Mesendoderm (in vitro differentiated cells): ENCODE measurements at regions not wholly inside any gene's neighbourhood (a gene's known extent, or its start where the extent isn't known, plus 50 kb on each side); places are given as distances from the start of the nearest gene placed in this dataset.

Experiments used
- DNase-seq: peaks from one replicate; pipeline ENCODE4 v3.0.0; 2013
- H2AK5ac ChIP-seq: 2 replicates; pipeline ENCODE4 v1.6.1; 2013; ENCODE audit warnings: low read length, inconsistent platforms
- H2BK120ac ChIP-seq: 2 replicates; pipeline ENCODE4 v1.6.1; 2013; ENCODE audit warnings: low read depth, mild to moderate bottlenecking, low read length, moderate library complexity, mixed read lengths
- H2BK15ac ChIP-seq: replicated peaks from 2 replicates; pipeline ENCODE4 v1.6.1; 2013; ENCODE audit warnings: low read depth, mild to moderate bottlenecking, moderate library complexity
- H2BK5ac ChIP-seq: 2 replicates; pipeline ENCODE4 v1.6.1; 2013; ENCODE audit warnings: low read length, inconsistent platforms
- H3K18ac ChIP-seq: 2 replicates; pipeline ENCODE4 v1.6.1; 2013; ENCODE audit warnings: mild to moderate bottlenecking, low read length, mixed read lengths
- H3K23ac ChIP-seq: one replicate; pipeline ENCODE4 v1.6.1; 2013; ENCODE audit warnings: low read length
- H3K27ac ChIP-seq: 2 replicates; pipeline ENCODE4 v1.5.1; 2013; ENCODE audit warnings: low read depth, mild to moderate bottlenecking, inconsistent platforms, low read length, moderate library complexity
- H3K27me3 ChIP-seq: 2 replicates; pipeline ENCODE4 v1.6.1; 2013; ENCODE audit warnings: low read length, control low read depth, mild to moderate bottlenecking, inconsistent platforms; ENCODE audit not compliant: insufficient read depth, poor library complexity
- H3K36me3 ChIP-seq: 2 replicates; pipeline ENCODE4 v1.6.1; 2013; ENCODE audit warnings: low read length, inconsistent platforms; ENCODE audit not compliant: control insufficient read depth, insufficient read depth
- H3K4ac ChIP-seq: one replicate; pipeline ENCODE4 v1.6.1; 2013; ENCODE audit warnings: low read depth, mild to moderate bottlenecking, low read length, moderate library complexity
- H3K4me1 ChIP-seq: 2 replicates; pipeline ENCODE4 v1.6.1; 2013; ENCODE audit warnings: low read depth, low read length, inconsistent platforms; ENCODE audit not compliant: control insufficient read depth
- H3K4me2 ChIP-seq: 2 replicates; pipeline ENCODE4 v1.6.1; 2013; ENCODE audit warnings: low read length
- H3K4me3 ChIP-seq: 2 replicates; pipeline ENCODE4 v1.5.1; 2013; ENCODE audit warnings: mild to moderate bottlenecking, low read length
- H3K56ac ChIP-seq: one replicate; pipeline ENCODE4 v1.6.1; 2013; ENCODE audit warnings: low read length
- H3K79me1 ChIP-seq: 2 replicates; pipeline ENCODE4 v1.6.1; 2013; ENCODE audit warnings: low read length, inconsistent platforms
- H3K79me2 ChIP-seq: 2 replicates; pipeline ENCODE4 v1.6.1; 2013; ENCODE audit warnings: mild to moderate bottlenecking, low read length; ENCODE audit not compliant: control insufficient read depth, insufficient read depth
- H3K9ac ChIP-seq: 2 replicates; pipeline ENCODE4 v1.6.1; 2013; ENCODE audit warnings: low read length, inconsistent platforms
- H4K5ac ChIP-seq: one replicate; pipeline ENCODE4 v1.6.1; 2013; ENCODE audit warnings: low read length
- H4K8ac ChIP-seq: one replicate; pipeline ENCODE4 v1.6.1; 2013; ENCODE audit warnings: low read depth, mild to moderate bottlenecking, control low read depth, low read length, moderate library complexity
- WGBS: extraction: QIAGEN DNeasy Blood & Tissue Kit; methylation state at CpG from one replicate; pipeline ENCODE4 v1.1.7; 2013; ENCODE audit warnings: low lambda C conversion rate, missing lambda C conversion rate; ENCODE audit not compliant: insufficient coverage; ENCODE audit errors: extremely low coverage; 5-methylcytosine and 5-hydroxymethylcytosine counted together

DNA sequence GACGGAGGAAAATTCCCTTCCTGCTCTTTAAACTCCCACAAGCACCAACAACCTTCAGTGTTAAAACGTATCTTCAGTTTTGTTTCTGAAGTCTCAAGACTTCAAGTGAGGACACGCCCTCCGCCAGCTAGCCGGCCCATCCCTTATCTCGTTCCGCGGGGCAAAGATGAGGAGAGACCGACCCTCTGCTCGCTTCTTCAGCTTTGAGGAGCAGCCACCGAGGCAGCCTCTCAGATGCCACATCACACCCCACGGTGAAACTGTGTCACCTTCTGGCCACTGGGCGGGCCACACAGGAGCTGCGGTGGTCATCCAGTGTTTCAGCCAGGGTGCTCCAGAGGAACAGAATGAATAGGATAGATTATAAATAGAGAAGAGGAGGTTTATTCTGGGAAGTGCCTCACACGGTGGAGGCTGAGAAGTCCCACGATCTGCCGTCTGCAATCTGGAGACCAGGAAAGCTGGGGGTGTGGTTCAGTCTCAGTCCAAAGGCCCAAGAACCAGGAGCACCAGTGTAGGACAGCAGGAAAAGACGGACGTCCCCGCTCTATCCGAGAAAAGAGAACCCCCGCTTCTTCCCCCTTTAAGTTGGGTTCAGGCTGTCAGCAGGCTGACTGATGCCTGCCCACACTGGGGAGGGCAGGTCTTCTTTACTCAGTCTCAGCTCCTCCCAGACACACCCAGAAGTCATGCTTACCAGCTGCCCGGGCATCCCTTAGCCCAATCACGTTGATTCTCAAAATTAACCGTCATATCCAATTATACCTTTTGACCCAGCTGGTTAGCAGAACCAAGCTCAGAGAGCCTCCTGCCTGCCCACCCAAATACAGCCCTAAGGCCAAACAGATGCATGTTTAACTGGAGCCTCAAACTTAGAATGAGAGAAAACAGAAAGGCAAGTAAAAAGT, 399.7 kb upstream of the ID2 start:
- no peak overlapping the region for H3K18ac ChIP-seq
- no peaks in the 10 kb centered on the region for H3K79me2 ChIP-seq
- no peak overlapping the region for H3K9ac ChIP-seq
- no peak overlapping the region for H3K4me2 ChIP-seq
- no peak overlapping the region for H2BK15ac ChIP-seq
- no peak overlapping the region for H3K4ac ChIP-seq
- H2BK5ac ChIP-seq = no peak overlapping the region
- no peak overlapping the region for H3K27ac ChIP-seq
- no peaks in the 10 kb centered on the region for H3K4me1 ChIP-seq
- H3K36me3 ChIP-seq = no peaks in the 10 kb centered on the region
- H2AK5ac ChIP-seq = no peak overlapping the region
- H4K8ac ChIP-seq = no peak overlapping the region
- no peak overlapping the region for H3K56ac ChIP-seq
- no peak overlapping the region for H3K4me3 ChIP-seq
- DNase-seq = no peak
- no CpG with 5 or more reads among the region's 25 CpGs for WGBS
- H2BK120ac ChIP-seq = no peak overlapping the region
- H3K27me3 ChIP-seq = no peaks in the 10 kb centered on the region
- H3K79me1 ChIP-seq = no peaks in the 10 kb centered on the region
- H3K23ac ChIP-seq = no peak overlapping the region
- no peak overlapping the region for H4K5ac ChIP-seq

GRCh38 chr2:8282858-8283252, 399.0 kb upstream of the ID2 start:
- Histone ChIP-seq H3K4ac (no peak overlapping the region), H4K8ac (no peak overlapping the region), H3K9ac (no peak overlapping the region), H2BK120ac (no peak overlapping the region), H2AK5ac (no peak overlapping the region), H3K27me3 (no peaks in the 10 kb centered on the region), H3K56ac (no peak overlapping the region), H3K4me1 (no peaks in the 10 kb centered on the region), H3K79me2 (no peaks in the 10 kb centered on the region), H3K27ac (no peak overlapping the region), H3K18ac (no peak overlapping the region), H3K79me1 (no peaks in the 10 kb centered on the region), H3K23ac (no peak overlapping the region), H3K4me2 (no peak overlapping the region), H3K4me3 (no peak overlapping the region), H2BK15ac (no peak overlapping the region), H4K5ac (no peak overlapping the region), H3K36me3 (no peaks in the 10 kb centered on the region), H2BK5ac (no peak overlapping the region)
- WGBS = no CpG with 5 or more reads among the region's 13 CpGs
- DNase-seq = no peak

GRCh38 chr2:8285081-8285480, 396.8 kb upstream of the ID2 start:
- H3K36me3 ChIP-seq = no peaks in the 10 kb centered on the region
- no peak overlapping the region for H3K9ac ChIP-seq
- H3K23ac ChIP-seq = no peak overlapping the region
- no peaks in the 10 kb centered on the region for H3K4me1 ChIP-seq
- H3K56ac ChIP-seq = no peak overlapping the region
- H3K4ac ChIP-seq = no peak overlapping the region
- no peak overlapping the region for H2BK15ac ChIP-seq
- H3K4me2 ChIP-seq = no peak overlapping the region
- no peak overlapping the region for H3K27ac ChIP-seq
- no peak overlapping the region for H3K18ac ChIP-seq
- DNase-seq = peak; percentile 77
- H4K5ac ChIP-seq = no peak overlapping the region
- H2AK5ac ChIP-seq = no peak overlapping the region
- H2BK5ac ChIP-seq = no peak overlapping the region
- no peak overlapping the region for H2BK120ac ChIP-seq
- WGBS = no CpG with 5 or more reads among the region's 3 CpGs
- H3K79me1 ChIP-seq = no peaks in the 10 kb centered on the region
- H3K27me3 ChIP-seq = no peaks in the 10 kb centered on the region
- no peaks in the 10 kb centered on the region for H3K79me2 ChIP-seq
- H4K8ac ChIP-seq = no peak overlapping the region
- H3K4me3 ChIP-seq = no peak overlapping the region

GRCh38 chr2:8285898-8286297, 396.0 kb upstream of the ID2 start:
- no CpG with 5 or more reads among the region's 5 CpGs for WGBS
- no peak overlapping the region for H3K4me2 ChIP-seq
- H3K4me1 ChIP-seq = no peaks in the 10 kb centered on the region
- H3K9ac ChIP-seq = no peak overlapping the region
- peak overlapping the region; percentile 10 for H3K56ac ChIP-seq
- no peak overlapping the region for H2BK120ac ChIP-seq
- no peak overlapping the region for H3K4ac ChIP-seq
- no peaks in the 10 kb centered on the region for H3K36me3 ChIP-seq
- H2BK15ac ChIP-seq = no peak overlapping the region
- no peak overlapping the region for H2BK5ac ChIP-seq
- DNase-seq = no peak
- no peak overlapping the region for H4K5ac ChIP-seq
- no peak overlapping the region for H3K4me3 ChIP-seq
- H3K79me1 ChIP-seq = no peaks in the 10 kb centered on the region
- no peaks in the 10 kb centered on the region for H3K79me2 ChIP-seq
- no peak overlapping the region for H4K8ac ChIP-seq
- H3K18ac ChIP-seq = no peak overlapping the region
- H2AK5ac ChIP-seq = no peak overlapping the region
- H3K23ac ChIP-seq = no peak overlapping the region
- no peak overlapping the region for H3K27ac ChIP-seq
- no peaks in the 10 kb centered on the region for H3K27me3 ChIP-seq

- no CpG with 5 or more reads among the region's 2 CpGs for WGBS
- Histone ChIP-seq H3K18ac (no peak overlapping the region), H2BK5ac (no peak overlapping the region), H3K27ac (no peak overlapping the region), H3K79me1 (no peaks in the 10 kb centered on the region), H4K8ac (no peak overlapping the region), H4K5ac (no peak overlapping the region), H2BK15ac (no peak overlapping the region), H2BK120ac (no peak overlapping the region), H2AK5ac (no peak overlapping the region), H3K4me3 (no peak overlapping the region), H3K79me2 (no peaks in the 10 kb centered on the region), H3K4me1 (no peaks in the 10 kb centered on the region), H3K4ac (no peak overlapping the region), H3K36me3 (no peaks in the 10 kb centered on the region), H3K9ac (no peak overlapping the region), H3K56ac (no peak overlapping the region), H3K23ac (no peak overlapping the region), H3K27me3 (no peaks in the 10 kb centered on the region), H3K4me2 (no peak overlapping the region)
- no peak for DNase-seq
Measured at GRCh38 chr2:8288206-8288605, 393.6 kb upstream of the ID2 start.

- no peak overlapping the region for H2BK120ac ChIP-seq
- WGBS = no CpG with 5 or more reads among the region's 4 CpGs
Measured at GRCh38 chr2:8289111-8289510, 392.7 kb upstream of the ID2 start.

More at GRCh38 chr2:8289111-8289510, 392.7 kb upstream of the ID2 start:
- no peak overlapping the region for H3K4me2 ChIP-seq
- H3K27me3 ChIP-seq = no peaks in the 10 kb centered on the region
- H2AK5ac ChIP-seq = no peak overlapping the region
- H3K4ac ChIP-seq = no peak overlapping the region
- no peaks in the 10 kb centered on the region for H3K36me3 ChIP-seq
- no peak overlapping the region for H3K9ac ChIP-seq
- H3K56ac ChIP-seq = no peak overlapping the region
- H3K4me3 ChIP-seq = no peak overlapping the region
- no peak overlapping the region for H3K18ac ChIP-seq
- DNase-seq = no peak
- H3K27ac ChIP-seq = no peak overlapping the region
- no peaks in the 10 kb centered on the region for H3K79me1 ChIP-seq
- H4K5ac ChIP-seq = no peak overlapping the region
- no peak overlapping the region for H4K8ac ChIP-seq
- H2BK5ac ChIP-seq = no peak overlapping the region
- no peak overlapping the region for H2BK15ac ChIP-seq
- H3K23ac ChIP-seq = no peak overlapping the region
- H3K79me2 ChIP-seq = no peaks in the 10 kb centered on the region
- H3K4me1 ChIP-seq = no peaks in the 10 kb centered on the region
